Neural progenitor cell (in vitro differentiated cells): ENCODE measurements at regions not wholly inside any gene's neighbourhood (a gene's known extent, or its start where the extent isn't known, plus 50 kb on each side); places are given as distances from the start of the nearest gene placed in this dataset.
"Not testable (repeated sequence)": the region's sequence is repeated elsewhere in the genome, so short reads cannot be mapped to it uniquely, and the experiment has no call there.

Experiments
- DNase-seq: peaks from one replicate; pipeline ENCODE4 v3.0.0-alpha.2; 2016; ENCODE audit warnings: low spot score
- H2AFZ ChIP-seq: fragments of 200-600 bp; sonication (generic); replicated peaks from 2 replicates; pipeline ENCODE4 v1.6.1; 2016; ENCODE audit warnings: antibody characterized with exemption
- H3F3A ChIP-seq: fragments of 200-600 bp; sonication (generic); 2 replicates; pipeline ENCODE4 v1.6.1; 2016; ENCODE audit warnings: antibody characterized with exemption, low read depth
- H3K27ac ChIP-seq: fragments of 200-600 bp; sonication (generic); 2 replicates; pipeline ENCODE4 v1.5.1; 2016; ENCODE audit warnings: mild to moderate bottlenecking
- H3K27me3 ChIP-seq: fragments of 200-600 bp; sonication (generic); 2 replicates; pipeline ENCODE4 v1.6.1; 2016; ENCODE audit warnings: mild to moderate bottlenecking, moderate library complexity
- H3K36me3 ChIP-seq: fragments of 200-600 bp; sonication (generic); 2 replicates; pipeline ENCODE4 v1.5.1; 2016
- H3K4me1 ChIP-seq: fragments of 200-600 bp; sonication (generic); 2 replicates; pipeline ENCODE4 v1.6.1; 2016; ENCODE audit warnings: mixed run types
- H3K4me2 ChIP-seq: fragments of 200-600 bp; sonication (generic); 2 replicates; pipeline ENCODE4 v1.6.1; 2016
- H3K4me3 ChIP-seq: fragments of 200-600 bp; sonication (generic); 2 replicates; pipeline ENCODE4 v1.5.1; 2016
- H3K79me2 ChIP-seq: fragments of 200-600 bp; sonication (generic); 2 replicates; pipeline ENCODE4 v1.6.1; 2016; ENCODE audit warnings: low read depth
- H3K9ac ChIP-seq: fragments of 200-600 bp; sonication (generic); 2 replicates; pipeline ENCODE4 v1.6.1; 2016
- H3K9me3 ChIP-seq: fragments of 200-600 bp; sonication (generic); 2 replicates; pipeline ENCODE4 v1.5.1; 2016; ENCODE audit warnings: low read depth
- H4K20me1 ChIP-seq: fragments of 200-600 bp; sonication (generic); 2 replicates; pipeline ENCODE4 v1.6.1; 2016; ENCODE audit warnings: low read depth
- H3K27ac Mint-ChIP-seq: 3 replicates; pipeline ENCODE4 v1.8.0; 2021; ENCODE audit warnings: mixed read lengths
- H3K27me3 Mint-ChIP-seq: 2 replicates; pipeline ENCODE4 v1.8.0; 2022; ENCODE audit warnings: low read depth, mild to moderate bottlenecking, inconsistent platforms, moderate library complexity, mixed read lengths; ENCODE audit not compliant: insufficient read depth
- H3K36me3 Mint-ChIP-seq: 3 replicates; pipeline ENCODE4 v1.8.0; 2021; ENCODE audit warnings: mixed read lengths
- H3K4me1 Mint-ChIP-seq: 3 replicates; pipeline ENCODE4 v1.8.0; 2021; ENCODE audit warnings: mixed read lengths
- H3K4me3 Mint-ChIP-seq: 3 replicates; pipeline ENCODE4 v1.8.0; 2021; ENCODE audit warnings: mild to moderate bottlenecking, moderate library complexity, mixed read lengths
- H3K9me3 Mint-ChIP-seq: 3 replicates; pipeline ENCODE4 v1.8.0; 2020; ENCODE audit warnings: mixed read lengths
- EZH2 ChIP-seq: fragments of 200-600 bp; sonication (generic); IDR thresholded peaks from 2 replicates; pipeline ENCODE4 v1.6.1; 2017; ENCODE audit warnings: antibody characterized with exemption, mild to moderate bottlenecking, moderate library complexity
- EZH2phosphoT487 ChIP-seq: fragments of 200-600 bp; sonication (generic); IDR thresholded peaks from 2 replicates; pipeline ENCODE4 v1.6.1; 2017; ENCODE audit warnings: antibody characterized with exemption
- TF ChIP-seq, protein P1 (sequence below): fragments of 200-600 bp; sonication (generic); IDR thresholded peaks from 2 replicates; pipeline ENCODE4 v1.5.1; 2017; ENCODE audit warnings: antibody characterized with exemption, mild to moderate bottlenecking

DNA sequence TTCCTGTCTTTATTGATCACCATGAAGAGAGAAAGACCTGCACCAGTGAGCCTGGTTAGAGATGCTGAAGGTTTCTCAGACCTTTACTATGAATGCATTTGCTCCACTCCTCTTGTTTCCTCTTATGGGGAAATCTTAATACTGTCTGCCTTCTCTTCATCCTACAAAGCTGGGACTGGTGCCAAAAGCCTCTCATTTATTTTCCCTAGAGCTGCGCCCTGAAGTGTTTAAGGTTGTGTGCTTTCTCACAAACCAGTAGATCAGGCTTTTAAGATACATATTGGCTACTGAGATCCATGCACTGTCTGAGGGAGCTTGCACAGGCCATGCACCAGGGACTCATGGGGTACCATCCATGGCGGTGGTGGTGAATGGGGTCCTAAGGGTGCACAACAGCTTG is 286.1 kb upstream of the PMFBP1 start:
- Mint-ChIP-seq H3K36me3 (peaks cover 24% of the 10 kb centered on the region), H3K27me3 (no peaks in the 10 kb centered on the region), H3K4me1 (no peaks in the 10 kb centered on the region), H3K27ac (no peak overlapping the region), H3K4me3 (no peak overlapping the region), H3K9me3 (peaks cover 34% of the 10 kb centered on the region)
- no peaks in the 10 kb centered on the region for H3K4me1 ChIP-seq
- H3K79me2 ChIP-seq = no peaks in the 10 kb centered on the region
- no peak for DNase-seq
- H3K9me3 ChIP-seq = no peaks in the 10 kb centered on the region
- H3K36me3 ChIP-seq = no peaks in the 10 kb centered on the region
- no peaks in the 10 kb centered on the region for H4K20me1 ChIP-seq
- H3K27ac ChIP-seq = no peak overlapping the region
- H3K4me3 ChIP-seq = no peak overlapping the region
- no peaks in the 10 kb centered on the region for H3F3A ChIP-seq
- no peak overlapping the region for H2AFZ ChIP-seq
- no peak overlapping the region for H3K9ac ChIP-seq
- H3K27me3 ChIP-seq = no peaks in the 10 kb centered on the region
- no peak overlapping the region for H3K4me2 ChIP-seq
- TF ChIP-seq, protein P1, sequence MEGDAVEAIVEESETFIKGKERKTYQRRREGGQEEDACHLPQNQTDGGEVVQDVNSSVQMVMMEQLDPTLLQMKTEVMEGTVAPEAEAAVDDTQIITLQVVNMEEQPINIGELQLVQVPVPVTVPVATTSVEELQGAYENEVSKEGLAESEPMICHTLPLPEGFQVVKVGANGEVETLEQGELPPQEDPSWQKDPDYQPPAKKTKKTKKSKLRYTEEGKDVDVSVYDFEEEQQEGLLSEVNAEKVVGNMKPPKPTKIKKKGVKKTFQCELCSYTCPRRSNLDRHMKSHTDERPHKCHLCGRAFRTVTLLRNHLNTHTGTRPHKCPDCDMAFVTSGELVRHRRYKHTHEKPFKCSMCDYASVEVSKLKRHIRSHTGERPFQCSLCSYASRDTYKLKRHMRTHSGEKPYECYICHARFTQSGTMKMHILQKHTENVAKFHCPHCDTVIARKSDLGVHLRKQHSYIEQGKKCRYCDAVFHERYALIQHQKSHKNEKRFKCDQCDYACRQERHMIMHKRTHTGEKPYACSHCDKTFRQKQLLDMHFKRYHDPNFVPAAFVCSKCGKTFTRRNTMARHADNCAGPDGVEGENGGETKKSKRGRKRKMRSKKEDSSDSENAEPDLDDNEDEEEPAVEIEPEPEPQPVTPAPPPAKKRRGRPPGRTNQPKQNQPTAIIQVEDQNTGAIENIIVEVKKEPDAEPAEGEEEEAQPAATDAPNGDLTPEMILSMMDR = no peak
- TF ChIP-seq EZH2phosphoT487 (no peak), EZH2 (no peak)

DNA sequence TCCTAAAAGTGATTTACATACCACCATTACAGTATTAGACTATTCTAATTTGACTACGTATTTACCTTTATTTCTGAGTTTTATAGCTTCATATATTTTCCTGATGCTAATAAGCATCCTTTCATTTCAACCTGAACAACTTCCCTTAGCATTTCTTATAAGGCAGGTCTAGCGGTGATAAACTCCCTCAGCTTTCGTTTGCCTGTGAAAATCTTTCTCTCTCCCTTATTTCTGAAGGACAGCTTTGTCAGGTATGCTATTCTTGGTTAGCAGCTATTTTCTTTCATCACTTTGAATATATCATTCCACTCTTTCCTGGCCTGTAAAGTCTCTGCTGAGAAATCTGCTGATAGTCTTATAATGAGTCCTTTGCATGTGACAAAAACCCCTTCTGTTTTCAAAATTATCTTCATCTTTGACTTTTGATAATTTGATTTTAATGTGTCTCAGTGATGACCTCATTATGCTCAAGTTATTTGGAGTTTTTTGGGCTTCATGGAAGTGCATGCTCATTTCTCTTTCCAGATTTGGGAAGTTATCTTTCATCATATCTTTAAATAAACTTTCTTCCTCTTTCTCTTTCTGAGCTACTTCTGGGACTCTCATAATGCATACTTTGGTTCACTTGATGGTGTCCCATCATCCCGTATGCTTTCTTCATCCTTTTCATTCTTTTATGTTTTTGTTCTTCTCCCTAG is 285.4 kb upstream of the PMFBP1 start:
- H3K4me3 ChIP-seq = no peak overlapping the region
- TF ChIP-seq EZH2phosphoT487 (no peak), EZH2 (no peak)
- TF ChIP-seq, protein P1 = no peak
- H3K4me1 Mint-ChIP-seq = no peaks in the 10 kb centered on the region
- peaks cover 39% of the 10 kb centered on the region for H3K9me3 Mint-ChIP-seq
- H3K4me1 ChIP-seq = no peaks in the 10 kb centered on the region
- H3K4me3 Mint-ChIP-seq = no peak overlapping the region
- no peak overlapping the region for H3K9ac ChIP-seq
- H3K27me3 ChIP-seq = no peaks in the 10 kb centered on the region
- no peaks in the 10 kb centered on the region for H3K36me3 ChIP-seq
- no peak overlapping the region for H3K4me2 ChIP-seq
- peaks cover 24% of the 10 kb centered on the region for H3K36me3 Mint-ChIP-seq
- DNase-seq = no peak
- H3K79me2 ChIP-seq = no peaks in the 10 kb centered on the region
- H4K20me1 ChIP-seq = no peaks in the 10 kb centered on the region
- H2AFZ ChIP-seq = no peak overlapping the region
- no peaks in the 10 kb centered on the region for H3F3A ChIP-seq
- H3K9me3 ChIP-seq = no peaks in the 10 kb centered on the region
- no peak overlapping the region for H3K27ac Mint-ChIP-seq
- H3K27me3 Mint-ChIP-seq = no peaks in the 10 kb centered on the region
- H3K27ac ChIP-seq = no peak overlapping the region

DNA sequence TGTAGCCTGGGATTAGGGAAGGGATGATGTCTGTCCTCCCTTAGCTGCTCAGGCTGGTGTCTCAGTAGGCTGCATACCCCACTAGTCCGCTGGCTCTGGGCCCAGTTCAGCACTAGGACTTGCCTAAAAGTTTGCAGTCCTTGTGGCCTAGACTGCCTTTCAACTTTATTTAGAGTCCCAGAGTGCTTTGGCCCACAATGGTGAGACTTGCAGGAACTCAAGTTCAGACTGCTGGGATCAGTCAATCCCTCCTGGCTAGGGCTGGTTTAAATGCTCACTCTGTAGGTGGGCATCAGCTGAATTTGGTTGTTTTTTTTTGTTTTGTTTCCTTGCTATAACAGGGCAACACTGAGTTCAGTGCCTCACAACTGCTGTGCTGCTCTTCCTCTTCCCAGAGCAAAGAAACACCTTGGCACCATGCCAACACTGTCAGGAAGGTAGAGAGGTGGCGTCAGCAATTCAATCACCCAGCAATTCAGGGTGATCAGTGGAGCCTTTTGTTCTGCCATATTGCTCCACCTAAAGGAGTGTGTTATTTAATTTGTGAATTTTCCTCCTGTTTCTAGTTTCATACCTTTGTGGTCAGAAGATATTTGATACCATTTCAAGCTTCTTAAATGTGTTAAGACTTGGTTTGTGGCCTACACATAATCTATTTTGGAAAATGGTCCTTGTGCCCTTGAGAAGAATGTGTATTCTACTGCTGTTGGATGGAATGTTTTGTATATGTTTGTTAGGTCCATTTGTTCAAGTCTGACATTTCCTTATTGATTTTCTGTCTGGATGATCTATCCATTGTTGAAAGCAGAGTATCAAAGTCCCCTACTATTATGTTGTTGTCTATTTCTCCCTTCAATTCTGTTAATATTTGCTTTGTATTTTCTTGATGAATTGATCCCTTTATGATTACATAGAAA is 284.0 kb upstream of the PMFBP1 start:
- Mint-ChIP-seq H3K36me3 (peaks cover 25% of the 10 kb centered on the region), H3K27ac (no peak overlapping the region), H3K9me3 (peaks cover 42% of the 10 kb centered on the region), H3K4me1 (no peaks in the 10 kb centered on the region), H3K4me3 (no peak overlapping the region), H3K27me3 (no peaks in the 10 kb centered on the region)
- Histone ChIP-seq H3K9me3 (no peaks in the 10 kb centered on the region), H3K27me3 (no peaks in the 10 kb centered on the region), H3K4me3 (no peak overlapping the region), H3K36me3 (no peaks in the 10 kb centered on the region), H4K20me1 (no peaks in the 10 kb centered on the region), H3K4me1 (no peaks in the 10 kb centered on the region), H3K27ac (no peak overlapping the region), H3K79me2 (no peaks in the 10 kb centered on the region), H3K4me2 (no peak overlapping the region), H2AFZ (no peak overlapping the region), H3F3A (no peaks in the 10 kb centered on the region), H3K9ac (no peak overlapping the region)
- DNase-seq = no peak
- TF ChIP-seq EZH2 (no peak), EZH2phosphoT487 (no peak)
- TF ChIP-seq, protein P1 = no peak

DNA sequence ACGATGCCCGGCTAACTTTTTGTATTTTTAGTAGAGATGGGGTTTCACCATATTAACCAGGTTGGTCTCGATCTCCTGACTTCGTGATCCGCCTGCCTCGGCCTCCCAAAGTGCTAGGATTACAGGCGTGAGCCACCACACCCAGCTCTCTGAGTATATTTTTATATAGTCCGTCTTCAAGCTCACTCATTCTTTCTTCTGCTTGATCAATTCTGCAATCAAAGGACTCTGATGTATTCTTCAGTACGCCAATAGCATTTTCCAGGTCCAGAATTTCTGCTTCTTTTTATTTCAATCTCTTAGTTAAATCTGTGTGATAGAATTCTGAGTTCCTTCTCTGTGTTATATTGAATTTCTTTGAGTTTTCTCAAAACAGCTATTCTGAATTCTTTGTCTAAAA is 281.9 kb upstream of the PMFBP1 start:
- not testable (repeated sequence) for H3K27me3 ChIP-seq, H3F3A ChIP-seq, H3K27ac ChIP-seq, H3K9me3 ChIP-seq, H3K4me3 Mint-ChIP-seq, DNase-seq, H4K20me1 ChIP-seq, H3K4me1 Mint-ChIP-seq, H3K79me2 ChIP-seq, H3K9ac ChIP-seq, H2AFZ ChIP-seq, H3K36me3 ChIP-seq, H3K4me1 ChIP-seq, H3K4me3 ChIP-seq, H3K27ac Mint-ChIP-seq, H3K4me2 ChIP-seq, H3K27me3 Mint-ChIP-seq
- peaks cover 46% of the 10 kb centered on the region for H3K9me3 Mint-ChIP-seq
- peaks cover 23% of the 10 kb centered on the region for H3K36me3 Mint-ChIP-seq
